Panc1 (cell line): ENCODE measurements at regions not wholly inside any gene's neighbourhood (a gene's known extent, or its start where the extent isn't known, plus 50 kb on each side); places are given as distances from the start of the nearest gene placed in this dataset.

Experiments
- ATAC-seq: fragments of 200-7000 bp; cut with Tn5 transposase; 2 replicates; pipeline ENCODE4 v1.9.1; 2020; ENCODE audit warnings: mild to moderate bottlenecking, moderate library complexity
- BruUV-seq: library from RNA; stranded (reverse); fragments of 400-500 nt; replicated peaks from 2 replicates; lab custom pipeline; 2021; lab: Mats Ljungman, UMichigan
- CTCF ChIA-PET: fragments of 300-600 bp; sonication (Branson Sonifier 250); formaldehyde crosslinking; loops from one replicate; lab custom pipeline; 2022; ENCODE audit warnings: antibody characterized with exemption; lab: Charles Lee
- POLR2A ChIA-PET: fragments of 300-600 bp; sonication (Branson Sonifier 250); formaldehyde crosslinking; loops from one replicate; lab custom pipeline; 2022; ENCODE audit warnings: antibody characterized with exemption; lab: Charles Lee
- DNase-seq: peaks from one replicate; pipeline ENCODE4 v3.0.0-alpha.2; 2010; ENCODE audit warnings: low read depth, low spot score
- H3K27ac ChIP-seq: 2 replicates; pipeline ENCODE4 v1.5.1; 2011; ENCODE audit warnings: mild to moderate bottlenecking, low read length, inconsistent platforms
- H3K27me3 ChIP-seq: fragments of 200-500 bp; sonication (Bioruptor generic); 2 replicates; pipeline ENCODE4 v1.6.0; 2014; ENCODE audit warnings: low read length, inconsistent platforms; ENCODE audit not compliant: control insufficient read depth, insufficient read depth
- H3K36me3 ChIP-seq: fragments of 200-500 bp; sonication (Bioruptor generic); 2 replicates; pipeline ENCODE4 v1.5.1; 2014; ENCODE audit warnings: inconsistent platforms, mild to moderate bottlenecking, low read length, moderate library complexity; ENCODE audit not compliant: control insufficient read depth, insufficient read depth
- H3K4me1 ChIP-seq: 2 replicates; pipeline ENCODE4 v1.5.1; 2011; ENCODE audit warnings: inconsistent platforms, mild to moderate bottlenecking, low read length, moderate library complexity; ENCODE audit not compliant: control insufficient read depth, insufficient read depth
- H3K4me3 ChIP-seq, 2 experiments: 2 replicates each; pipeline ENCODE4 v1.5.1; 2011 to 2012; ENCODE audit warnings: low read depth in 2 of 2, low read length in 2 of 2, mild to moderate bottlenecking in 2 of 2, inconsistent platforms in 1 of 2, moderate library complexity in 1 of 2
- H3K9me3 ChIP-seq: fragments of 200-500 bp; sonication (Bioruptor generic); 2 replicates; pipeline ENCODE4 v1.5.1; 2014; ENCODE audit warnings: low read depth, mild to moderate bottlenecking, inconsistent platforms, low read length, moderate library complexity; ENCODE audit not compliant: control insufficient read depth, insufficient read depth
- POLR2AphosphoS5 ChIP-seq: IDR thresholded peaks from 2 replicates; pipeline ENCODE4 v1.6.1; 2012; ENCODE audit warnings: mild to moderate bottlenecking, low read depth, low read length, moderate library complexity
- SIN3A ChIP-seq: IDR thresholded peaks from 2 replicates; pipeline ENCODE4 v1.6.1; 2012; ENCODE audit warnings: low read depth, mild to moderate bottlenecking, low read length, moderate library complexity, borderline replicate concordance; ENCODE audit not compliant: insufficient read depth
- TCF7L2 ChIP-seq: IDR thresholded peaks from 2 replicates; pipeline ENCODE4 v1.6.1; 2011; ENCODE audit warnings: mild to moderate bottlenecking, low read depth, low read length, inconsistent platforms
- in situ Hi-C: cut with HindIII; loops from 2 replicates; pipeline ENCODE4 v1.10.0; 2016; ENCODE audit warnings: low sequenced_read_pairs, low pct_unique_long_range_greater_than_20kb
- intact Hi-C: fragments of 100-400 bp; cut with micrococcal nuclease; formaldehyde crosslinking; loops from one replicate; pipeline ENCODE4 v1.10.0; 2022; ENCODE audit not compliant: unreplicated experiment
- TF ChIP-seq, protein P1 (sequence below), 2 experiments: IDR thresholded peaks; 2 replicates each; pipeline ENCODE4 v1.6.1; 2011 to 2012; ENCODE audit warnings: low read depth in 2 of 2, control low read depth in 1 of 2, low read length in 1 of 2, mild to moderate bottlenecking in 1 of 2, moderate library complexity in 1 of 2; ENCODE audit not compliant: insufficient read depth in 1 of 2
- TF ChIP-seq, protein P2 (sequence below): fragments of 450-650 bp; IDR thresholded peaks from 2 replicates; pipeline ENCODE4 v1.5.1; 2017; ENCODE audit warnings: mild to moderate bottlenecking

DNA sequence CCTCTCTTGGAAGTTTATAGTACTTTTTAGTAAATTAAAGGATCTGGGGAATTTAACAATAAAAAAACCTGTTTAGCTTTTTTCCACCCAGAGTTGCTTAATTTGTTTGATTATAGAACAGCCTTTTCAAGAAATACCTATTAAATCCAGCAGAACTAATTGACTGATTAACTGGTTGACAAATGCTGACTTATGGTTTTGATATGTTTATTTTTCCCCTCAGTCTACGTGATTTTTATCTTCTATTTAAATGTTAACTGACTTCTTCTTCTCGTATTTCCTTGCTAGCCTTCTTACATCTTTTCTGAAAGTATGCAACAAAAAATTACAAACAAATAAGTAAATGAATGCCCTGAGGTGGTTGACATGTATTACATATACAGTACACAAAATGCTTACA, 302.9 kb upstream of the SPAG17 start:
- in situ Hi-C loops (no loop called here), intact Hi-C loops (no loop called here)
- H3K9me3 ChIP-seq: no peaks in the 10 kb centered on the region
- no peaks in the 10 kb centered on the region for H3K4me1 ChIP-seq
- no peak for DNase-seq
- ATAC-seq: no peak
- TF ChIP-seq SIN3A (no peak), POLR2AphosphoS5 (no peak), TCF7L2 (no peak)
- TF ChIP-seq, protein P1, sequence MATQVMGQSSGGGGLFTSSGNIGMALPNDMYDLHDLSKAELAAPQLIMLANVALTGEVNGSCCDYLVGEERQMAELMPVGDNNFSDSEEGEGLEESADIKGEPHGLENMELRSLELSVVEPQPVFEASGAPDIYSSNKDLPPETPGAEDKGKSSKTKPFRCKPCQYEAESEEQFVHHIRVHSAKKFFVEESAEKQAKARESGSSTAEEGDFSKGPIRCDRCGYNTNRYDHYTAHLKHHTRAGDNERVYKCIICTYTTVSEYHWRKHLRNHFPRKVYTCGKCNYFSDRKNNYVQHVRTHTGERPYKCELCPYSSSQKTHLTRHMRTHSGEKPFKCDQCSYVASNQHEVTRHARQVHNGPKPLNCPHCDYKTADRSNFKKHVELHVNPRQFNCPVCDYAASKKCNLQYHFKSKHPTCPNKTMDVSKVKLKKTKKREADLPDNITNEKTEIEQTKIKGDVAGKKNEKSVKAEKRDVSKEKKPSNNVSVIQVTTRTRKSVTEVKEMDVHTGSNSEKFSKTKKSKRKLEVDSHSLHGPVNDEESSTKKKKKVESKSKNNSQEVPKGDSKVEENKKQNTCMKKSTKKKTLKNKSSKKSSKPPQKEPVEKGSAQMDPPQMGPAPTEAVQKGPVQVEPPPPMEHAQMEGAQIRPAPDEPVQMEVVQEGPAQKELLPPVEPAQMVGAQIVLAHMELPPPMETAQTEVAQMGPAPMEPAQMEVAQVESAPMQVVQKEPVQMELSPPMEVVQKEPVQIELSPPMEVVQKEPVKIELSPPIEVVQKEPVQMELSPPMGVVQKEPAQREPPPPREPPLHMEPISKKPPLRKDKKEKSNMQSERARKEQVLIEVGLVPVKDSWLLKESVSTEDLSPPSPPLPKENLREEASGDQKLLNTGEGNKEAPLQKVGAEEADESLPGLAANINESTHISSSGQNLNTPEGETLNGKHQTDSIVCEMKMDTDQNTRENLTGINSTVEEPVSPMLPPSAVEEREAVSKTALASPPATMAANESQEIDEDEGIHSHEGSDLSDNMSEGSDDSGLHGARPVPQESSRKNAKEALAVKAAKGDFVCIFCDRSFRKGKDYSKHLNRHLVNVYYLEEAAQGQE (IDR thresholded peaks at IDR 0.05; ENCODE audit: insufficient read depth in 1 of 2, low read depth in 2 of 2, low read length in 1 of 2): no peak
- TF ChIP-seq, protein P2, sequence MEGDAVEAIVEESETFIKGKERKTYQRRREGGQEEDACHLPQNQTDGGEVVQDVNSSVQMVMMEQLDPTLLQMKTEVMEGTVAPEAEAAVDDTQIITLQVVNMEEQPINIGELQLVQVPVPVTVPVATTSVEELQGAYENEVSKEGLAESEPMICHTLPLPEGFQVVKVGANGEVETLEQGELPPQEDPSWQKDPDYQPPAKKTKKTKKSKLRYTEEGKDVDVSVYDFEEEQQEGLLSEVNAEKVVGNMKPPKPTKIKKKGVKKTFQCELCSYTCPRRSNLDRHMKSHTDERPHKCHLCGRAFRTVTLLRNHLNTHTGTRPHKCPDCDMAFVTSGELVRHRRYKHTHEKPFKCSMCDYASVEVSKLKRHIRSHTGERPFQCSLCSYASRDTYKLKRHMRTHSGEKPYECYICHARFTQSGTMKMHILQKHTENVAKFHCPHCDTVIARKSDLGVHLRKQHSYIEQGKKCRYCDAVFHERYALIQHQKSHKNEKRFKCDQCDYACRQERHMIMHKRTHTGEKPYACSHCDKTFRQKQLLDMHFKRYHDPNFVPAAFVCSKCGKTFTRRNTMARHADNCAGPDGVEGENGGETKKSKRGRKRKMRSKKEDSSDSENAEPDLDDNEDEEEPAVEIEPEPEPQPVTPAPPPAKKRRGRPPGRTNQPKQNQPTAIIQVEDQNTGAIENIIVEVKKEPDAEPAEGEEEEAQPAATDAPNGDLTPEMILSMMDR: no peak
- ChIA-PET CTCF (no interaction called here), POLR2A (no interaction called here)
- no peak overlapping the region for H3K27ac ChIP-seq
- H3K36me3 ChIP-seq: no peaks in the 10 kb centered on the region
- BruUV-seq: no TSS peak
- H3K4me3 ChIP-seq: no peak overlapping the region
- no peaks in the 10 kb centered on the region for H3K27me3 ChIP-seq

DNA sequence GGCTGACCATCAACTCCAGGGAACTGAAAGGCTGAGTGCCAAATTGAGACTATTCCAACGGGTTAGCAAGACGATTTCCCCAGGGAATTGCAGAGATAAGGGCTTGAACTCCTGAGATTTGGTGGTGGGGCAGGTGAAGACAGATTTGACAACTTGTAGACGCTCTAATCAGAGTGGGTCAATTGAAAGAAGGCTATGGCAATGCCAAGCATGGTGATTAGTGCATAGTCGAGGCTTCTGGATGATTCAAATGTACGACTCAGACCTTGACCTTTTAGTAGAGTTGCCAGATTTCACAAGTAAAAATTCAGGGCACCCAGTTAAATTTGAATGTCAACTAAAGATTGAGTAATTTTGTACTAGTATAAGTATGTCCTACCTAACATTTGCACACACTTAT, 302.1 kb upstream of the SPAG17 start:
- BruUV-seq: no TSS peak
- intact Hi-C loops (no loop called here), in situ Hi-C loops (no loop called here)
- Histone ChIP-seq H3K27ac (no peak overlapping the region), H3K4me3 (no peak overlapping the region), H3K4me1 (no peaks in the 10 kb centered on the region), H3K27me3 (no peaks in the 10 kb centered on the region), H3K36me3 (no peaks in the 10 kb centered on the region), H3K9me3 (no peaks in the 10 kb centered on the region)
- TF ChIP-seq, protein P2: no peak
- no peak for TF ChIP-seq TCF7L2
- TF ChIP-seq, protein P1 (IDR thresholded peaks at IDR 0.05; ENCODE audit: insufficient read depth in 1 of 2, low read depth in 2 of 2, low read length in 1 of 2): no peak
- TF ChIP-seq SIN3A: no peak
- TF ChIP-seq POLR2AphosphoS5: no peak
- ChIA-PET POLR2A (no interaction called here), CTCF (no interaction called here)
- no peak for ATAC-seq
- DNase-seq: no peak
